Activated naive CD8-positive, alpha-beta T cell treated with anti-CD3 and anti-CD28 coated beads, Interleukin-2, amount 50 U/mL, for 16 hours (primary cell): ENCODE measurements at regions not wholly inside any gene's neighbourhood (a gene's known extent, or its start where the extent isn't known, plus 50 kb on each side); places are given as distances from the start of the nearest gene placed in this dataset.
"Not testable (repeated sequence)": the region's sequence is repeated elsewhere in the genome, so short reads cannot be mapped to it uniquely, and the experiment has no call there.

Source experiments
- DNase-seq: peaks from one replicate; pipeline ENCODE4 v3.0.0-alpha.2; 2020; ENCODE audit warnings: low read depth, low spot score

DNA sequence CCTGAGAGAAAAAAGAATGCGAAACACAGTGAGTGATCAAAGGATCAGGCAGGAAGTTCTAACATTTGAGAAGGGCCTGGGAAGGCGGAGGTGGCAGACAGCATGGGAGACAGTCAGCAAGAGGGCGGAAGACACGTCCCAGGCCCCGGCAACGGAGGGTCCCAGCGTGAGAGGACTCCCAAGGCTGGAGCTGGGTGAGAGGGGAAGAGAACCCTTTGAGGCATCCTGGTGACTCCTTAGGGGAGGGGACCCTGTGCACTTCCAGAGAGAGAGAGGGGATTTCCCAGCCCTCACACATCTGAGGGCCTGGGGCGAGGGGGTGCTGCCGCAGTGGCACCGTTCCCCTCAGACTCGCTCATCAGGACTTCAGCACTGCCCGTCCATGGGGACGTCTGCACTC is 133.4 kb downstream of the RTP5 start:
- no peak for DNase-seq

DNA sequence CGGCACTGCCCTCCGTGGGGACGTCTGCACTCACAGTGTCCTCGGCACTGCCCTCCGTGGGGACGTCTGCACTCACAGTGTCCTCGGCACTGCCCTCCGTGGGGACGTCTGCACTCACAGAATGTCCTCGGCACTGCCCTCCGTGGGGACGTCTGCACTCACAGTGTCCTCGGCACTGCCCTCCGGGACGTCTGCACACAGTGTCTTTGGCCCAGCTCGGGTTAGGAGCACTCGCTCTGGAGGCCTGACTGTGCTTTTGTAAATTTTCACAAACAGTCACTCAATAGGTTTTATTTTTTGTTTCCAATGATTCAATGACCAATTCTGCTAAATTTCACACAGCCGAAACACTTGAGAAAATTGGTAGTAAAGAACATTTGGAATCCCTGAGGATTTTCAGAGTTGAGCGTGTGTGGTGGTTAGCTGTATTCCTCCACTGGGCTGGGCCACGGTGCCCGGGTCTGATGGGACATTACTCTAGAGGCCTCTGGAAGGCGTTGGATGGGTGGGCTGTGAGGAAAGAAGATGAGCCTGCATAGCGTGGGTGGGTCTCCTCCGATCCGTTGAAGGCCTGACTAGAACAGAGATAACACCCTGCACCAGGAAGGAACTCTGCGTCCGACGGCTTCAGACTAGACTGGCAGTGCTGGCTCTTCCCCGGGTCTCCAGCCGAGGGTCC is 134.8 kb downstream of the RTP5 start:
- DNase-seq, result no peak

DNA sequence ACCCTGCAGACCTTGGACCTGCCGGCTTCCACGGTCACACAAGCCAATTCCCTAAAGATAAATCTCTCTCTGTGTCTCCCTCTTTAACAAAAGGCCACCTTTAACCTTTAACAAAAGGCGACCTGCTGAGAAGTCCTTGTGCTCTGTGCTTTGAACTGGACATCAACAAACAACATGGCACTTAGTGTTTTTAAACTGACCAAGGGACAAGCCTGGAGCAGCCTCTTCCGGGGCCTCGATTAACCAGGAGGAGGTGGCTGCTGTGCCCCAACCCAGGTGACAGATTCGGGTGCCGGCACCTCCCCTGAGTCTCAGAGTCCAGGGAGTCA is 135.3 kb downstream of the RTP5 start:
- no peak for DNase-seq

- not testable (repeated sequence) for DNase-seq
Measured at GRCh38 chr2:242006091-242006634, 136.6 kb downstream of the RTP5 start.

GRCh38 chr2:242008908-242009307 is 139.4 kb downstream of the RTP5 start:
- DNase-seq, result not testable (repeated sequence)

DNA sequence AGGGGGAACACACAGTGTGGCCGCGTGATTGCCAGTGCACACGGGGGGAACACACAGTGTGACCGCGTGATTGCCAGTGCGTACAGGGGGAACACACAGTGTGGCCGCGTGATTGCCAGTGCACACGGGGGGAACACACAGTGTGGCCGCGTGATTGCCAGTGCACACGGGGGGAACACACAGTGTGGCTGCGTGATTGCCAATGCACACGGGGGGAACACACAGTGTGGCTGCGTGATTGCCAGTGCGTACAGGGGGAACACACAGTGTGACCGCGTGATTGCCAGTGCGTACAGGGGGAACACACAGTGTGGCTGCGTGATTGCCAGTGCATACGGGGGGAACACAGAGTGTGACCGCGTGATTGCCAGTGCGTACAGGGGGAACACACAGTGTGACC is 140.3 kb downstream of the RTP5 start:
- not testable (repeated sequence) for DNase-seq

GRCh38 chr2:242010252-242011166 is 141.0 kb downstream of the RTP5 start:
- not testable (repeated sequence) for DNase-seq

DNA sequence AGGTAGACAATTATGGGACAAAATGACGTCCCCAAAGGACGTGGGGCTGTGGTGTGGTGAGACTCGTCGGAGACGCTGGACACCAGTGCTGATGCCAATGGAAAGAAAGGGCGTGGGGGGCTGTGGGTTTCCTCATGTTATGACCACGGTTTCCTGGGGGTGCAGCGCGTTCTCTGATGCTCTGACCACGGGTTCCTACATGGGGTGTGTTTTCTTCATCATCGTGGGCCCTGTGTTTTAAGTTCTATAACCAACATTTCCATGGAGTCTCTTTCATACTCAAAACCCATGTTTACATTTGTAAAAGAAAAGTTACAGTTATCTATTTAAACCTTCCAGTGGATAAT is 141.6 kb downstream of the RTP5 start:
- DNase-seq, result no peak

GRCh38 chr2:242011516-242011915 is 142.0 kb downstream of the RTP5 start:
- DNase-seq, result no peak

- DNase-seq, result no peak
Measured at GRCh38 chr2:242011991-242012764, 142.6 kb downstream of the RTP5 start.

DNA sequence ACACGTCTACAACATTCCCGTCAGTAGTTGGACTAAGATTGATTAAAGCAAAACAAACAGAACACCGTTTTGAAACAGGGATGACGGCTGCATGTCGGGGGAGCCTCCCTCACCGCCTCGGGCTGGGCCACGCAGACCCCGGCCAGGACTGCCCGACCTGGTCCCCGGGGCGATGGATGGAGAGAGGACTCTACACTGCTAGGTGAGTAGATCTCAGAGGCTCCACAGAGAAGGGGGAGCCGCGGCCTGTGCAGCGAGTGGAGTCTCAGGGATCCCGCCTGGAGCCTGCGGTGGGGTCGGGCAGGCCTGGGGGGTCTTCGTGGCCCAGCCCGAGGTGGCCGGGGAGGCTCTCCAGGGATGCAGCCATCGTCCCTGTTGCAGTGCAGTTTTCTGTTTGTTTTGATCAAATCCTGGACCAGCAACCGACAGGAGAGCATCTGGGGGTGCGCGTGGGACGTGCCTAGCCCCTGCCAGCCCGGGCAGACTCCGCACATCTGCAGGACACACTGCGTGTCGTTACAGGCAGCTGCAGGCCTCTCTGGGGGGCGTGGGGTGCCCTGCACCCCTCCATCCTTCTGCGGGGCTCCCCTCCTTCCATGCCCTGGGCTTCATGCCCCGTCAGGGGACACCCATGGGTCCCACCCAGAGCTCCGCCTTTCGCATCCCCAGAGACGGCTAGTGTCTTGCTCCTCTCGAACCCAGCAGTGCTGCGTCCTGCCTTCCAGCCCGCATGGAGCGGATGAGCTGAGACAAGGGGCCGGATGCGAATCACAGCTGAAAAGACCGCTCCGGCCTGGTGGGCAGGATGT is 143.6 kb downstream of the RTP5 start:
- no peak for DNase-seq

GRCh38 chr2:242013771-242014170 is 144.2 kb downstream of the RTP5 start:
- no peak for DNase-seq

DNA sequence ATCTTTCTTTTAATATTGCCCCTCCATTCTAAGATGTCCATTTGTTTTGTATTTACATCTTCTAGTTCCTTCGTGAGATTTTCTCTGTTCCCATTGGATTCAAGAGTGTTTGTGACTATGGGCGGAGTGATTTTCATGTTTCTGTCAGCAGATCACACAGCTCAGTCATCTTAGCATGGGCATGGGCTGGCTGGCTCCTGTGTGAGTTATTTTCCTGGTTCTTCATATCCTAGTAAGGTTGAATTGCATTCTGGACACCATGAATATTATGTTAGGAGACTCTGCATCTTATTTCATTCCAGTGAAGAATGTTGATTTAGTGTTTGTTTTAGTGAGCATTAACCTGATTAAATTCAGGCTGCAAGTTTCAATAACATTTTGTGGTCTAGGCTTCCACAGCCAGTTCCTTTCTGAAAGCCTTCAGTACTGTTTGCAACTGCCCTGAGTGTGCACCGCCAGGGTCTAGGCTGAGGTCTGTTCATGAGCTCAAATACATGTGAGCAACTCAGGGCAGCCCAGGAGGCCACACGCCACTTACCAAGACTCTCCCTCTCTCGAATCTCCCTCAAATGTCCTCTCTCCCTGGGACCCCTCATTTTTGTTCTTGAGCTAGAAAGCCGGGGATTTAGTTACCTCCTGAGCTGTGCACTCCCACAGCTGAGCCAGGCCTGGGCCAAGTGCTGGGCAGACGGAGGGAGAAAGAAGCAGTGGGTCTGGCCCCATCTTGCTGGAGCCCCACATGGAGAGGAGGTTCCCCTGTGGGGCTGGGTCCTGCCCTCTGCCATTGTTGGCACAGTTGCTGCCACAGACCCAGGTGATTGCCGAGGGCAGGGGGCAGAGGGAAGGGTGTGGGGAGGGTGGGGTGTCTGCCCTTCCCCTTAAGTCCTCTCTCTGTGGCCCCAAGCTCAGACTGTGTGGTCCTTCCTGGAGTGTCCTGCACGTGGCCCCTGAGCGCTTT is 145.9 kb downstream of the RTP5 start:
- DNase-seq, result no peak

- no peak for DNase-seq
Measured at GRCh38 chr2:242017086-242017485, 147.6 kb downstream of the RTP5 start.

DNA sequence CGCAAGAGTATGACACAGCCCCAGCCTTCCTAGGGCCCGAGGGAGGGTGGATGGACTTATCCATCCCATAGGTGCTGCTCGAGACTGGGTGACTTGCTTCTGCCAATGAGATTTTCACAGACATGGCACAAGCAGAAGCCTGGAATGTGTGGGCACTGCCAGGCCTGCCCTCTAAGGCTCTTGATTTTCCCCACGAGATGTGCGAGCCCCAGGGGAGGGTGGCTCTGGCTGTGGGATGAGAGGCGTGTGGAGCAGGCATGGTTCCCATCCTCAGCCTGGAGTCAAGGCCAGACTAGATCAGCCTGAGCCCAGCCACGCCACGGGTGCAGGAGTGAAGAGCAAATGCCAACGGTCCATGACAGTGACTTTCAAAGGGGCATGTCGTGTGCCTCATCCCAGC is 148.9 kb downstream of the RTP5 start:
- DNase-seq, result not testable (repeated sequence)

DNA sequence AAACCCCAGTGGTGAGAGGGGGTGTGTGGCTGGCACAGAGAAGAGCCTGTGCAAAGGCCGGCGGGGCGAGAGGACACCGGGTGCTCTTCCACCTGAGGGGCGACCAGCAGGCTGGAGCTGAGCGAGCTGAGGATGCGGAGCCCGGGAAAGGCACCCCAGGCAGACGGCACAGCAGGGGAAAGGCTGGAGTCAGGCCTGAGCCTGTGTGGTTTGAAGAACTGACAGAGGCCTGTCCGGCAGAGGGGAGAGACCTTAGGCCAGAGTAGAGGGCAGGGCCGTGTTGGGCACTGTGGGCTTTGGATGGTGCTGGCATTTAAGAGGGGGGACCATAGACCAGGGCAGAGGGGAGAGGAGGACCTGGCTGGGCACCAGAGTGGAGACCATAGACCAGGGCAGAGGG is 149.8 kb downstream of the RTP5 start:
- DNase-seq, result no peak

- no peak for DNase-seq
Measured at GRCh38 chr2:242020196-242021004, 150.9 kb downstream of the RTP5 start.

GRCh38 chr2:242022550-242023290 is 153.2 kb downstream of the RTP5 start:
- no peak for DNase-seq
